CD4-positive, alpha-beta T cell treated with Interleukin-1 beta for 1 hour (primary cell): ENCODE measurements at regions not wholly inside any gene's neighbourhood (a gene's known extent, or its start where the extent isn't known, plus 50 kb on each side); places are given as distances from the start of the nearest gene placed in this dataset.
"Not testable (repeated sequence)": the region's sequence is repeated elsewhere in the genome, so short reads cannot be mapped to it uniquely, and the experiment has no call there.

Experiments used
- DNase-seq, 2 donors: peaks; one replicate each; pipeline ENCODE4 v3.0.0-alpha.2; 2020 to 2022

DNA sequence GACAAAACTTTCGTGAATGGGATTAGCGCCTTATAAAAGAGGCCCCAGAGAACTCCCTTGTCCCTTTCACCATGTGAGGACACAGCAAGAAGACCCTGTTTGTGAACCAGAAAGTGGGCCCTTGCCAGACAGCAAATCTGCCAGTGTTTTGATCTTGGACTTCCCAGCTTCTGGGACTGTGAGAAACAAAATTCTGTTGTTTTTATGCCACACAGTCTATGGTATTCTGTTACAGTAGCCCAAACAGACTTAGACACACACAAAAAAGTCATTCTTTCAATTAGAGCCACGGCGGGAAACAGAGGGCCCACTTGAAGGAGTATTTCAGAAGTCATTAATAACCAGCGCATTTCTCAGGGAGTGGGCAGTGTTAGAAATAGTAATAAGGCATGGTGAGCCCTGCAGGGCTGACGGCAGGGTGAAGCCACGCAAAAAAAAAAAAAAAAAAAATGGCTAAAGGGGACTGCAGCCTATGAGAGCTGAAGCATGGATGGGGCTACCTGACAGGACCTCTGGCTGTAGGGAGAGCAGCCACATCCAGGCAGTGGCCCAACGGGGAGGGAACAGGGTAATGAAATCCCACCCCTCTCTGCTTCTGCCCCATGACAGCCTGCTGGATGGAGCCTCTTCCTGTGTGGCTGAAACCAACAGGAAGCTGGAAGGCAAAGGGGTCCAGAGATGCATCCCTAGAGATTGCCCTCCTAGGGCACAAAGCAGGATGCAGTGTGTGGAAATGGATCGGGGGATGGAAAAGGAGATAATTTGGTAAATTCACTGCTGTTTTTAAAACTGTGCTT, 189.3 kb downstream of the KCNS3 start:
- DNase-seq, result no peak

GRCh38 chr2:18066894-18067293, 188.4 kb downstream of the KCNS3 start:
- DNase-seq, result no peak

DNA sequence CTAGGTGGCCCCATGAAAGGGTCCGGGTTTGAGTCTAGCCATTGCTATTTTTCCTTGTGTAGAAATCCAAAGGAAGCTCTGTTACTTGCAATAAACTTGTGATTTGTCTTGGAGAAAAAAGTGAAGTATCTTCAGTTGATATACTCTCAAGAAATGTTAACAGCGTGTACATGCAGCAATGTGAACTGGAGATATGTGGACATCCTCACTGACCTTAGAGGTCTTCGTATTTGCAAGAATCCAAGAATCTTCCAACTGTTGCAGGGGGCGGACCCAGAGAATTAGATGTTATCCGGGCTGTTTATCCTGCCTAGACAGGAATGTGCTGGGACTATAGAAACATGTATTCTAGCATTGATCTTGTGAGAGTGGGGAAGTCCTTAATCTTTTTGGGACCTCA, 187.6 kb downstream of the KCNS3 start:
- DNase-seq, result no peak

DNA sequence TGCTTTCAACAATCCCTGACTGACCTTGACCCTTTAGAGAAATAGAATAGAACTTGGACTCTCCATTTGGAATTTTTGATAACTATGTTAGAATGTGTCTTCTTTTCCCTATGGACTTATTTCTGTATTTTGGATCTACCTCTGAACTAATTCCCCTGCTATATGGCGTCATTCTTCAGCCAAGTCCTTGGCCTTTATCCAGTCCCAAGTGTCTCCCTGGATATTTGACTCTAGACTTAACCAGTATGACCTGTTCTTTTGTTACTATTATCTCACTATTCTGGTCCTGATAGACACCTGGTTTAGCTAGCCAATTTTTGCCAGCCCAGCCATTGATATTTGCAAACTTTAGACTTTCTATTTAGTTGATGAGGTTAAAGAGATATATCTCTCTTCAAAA, 186.8 kb downstream of the KCNS3 start:
- DNase-seq, result no peak

- no peak for DNase-seq
Measured at GRCh38 chr2:18063826-18064470, 185.5 kb downstream of the KCNS3 start.

- DNase-seq, result no peak
Measured at GRCh38 chr2:18062892-18063291, 184.4 kb downstream of the KCNS3 start.

GRCh38 chr2:18061717-18062116, 183.2 kb downstream of the KCNS3 start:
- no peak for DNase-seq

GRCh38 chr2:18057657-18058056, 179.2 kb downstream of the KCNS3 start:
- DNase-seq, result no peak

- no peak for DNase-seq
Measured at GRCh38 chr2:18055290-18055689, 176.8 kb downstream of the KCNS3 start.

GRCh38 chr2:18050001-18050400, 171.5 kb downstream of the KCNS3 start:
- no peak for DNase-seq

- DNase-seq, result no peak
Measured at GRCh38 chr2:18049325-18049724, 170.9 kb downstream of the KCNS3 start.

GRCh38 chr2:18047896-18048657, 169.6 kb downstream of the KCNS3 start:
- DNase-seq, result no peak

- DNase-seq, result no peak
Measured at GRCh38 chr2:18047213-18047611, 168.7 kb downstream of the KCNS3 start.

- no peak for DNase-seq
Measured at GRCh38 chr2:18046558-18047212, 168.2 kb downstream of the KCNS3 start.

GRCh38 chr2:18046017-18046416, 167.6 kb downstream of the KCNS3 start:
- no peak for DNase-seq

DNA sequence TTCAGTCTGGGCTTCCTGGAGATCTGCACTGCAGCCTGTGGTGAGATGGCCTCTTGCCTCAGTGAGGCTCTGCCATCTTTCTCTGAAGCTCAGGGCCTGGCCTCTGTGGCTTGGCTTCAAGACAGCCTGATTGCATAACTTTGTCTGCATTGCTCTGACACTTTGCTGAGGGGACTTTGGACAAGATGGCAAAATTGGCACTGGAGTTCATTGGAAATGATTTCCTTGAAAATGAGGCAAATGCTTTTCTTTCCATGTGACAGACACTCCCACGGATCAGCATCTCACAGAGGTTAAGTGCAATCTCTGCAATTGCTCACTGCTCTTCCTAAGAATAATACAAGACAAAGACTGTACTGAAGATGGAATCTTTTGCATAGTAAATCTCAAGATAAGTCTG, 166.8 kb downstream of the KCNS3 start:
- no peak for DNase-seq

GRCh38 chr2:18017381-18017780, 138.9 kb downstream of the KCNS3 start:
- DNase-seq, result not testable (repeated sequence)

- no peak for DNase-seq
Measured at GRCh38 chr2:18009891-18010290, 131.4 kb downstream of the KCNS3 start.

DNA sequence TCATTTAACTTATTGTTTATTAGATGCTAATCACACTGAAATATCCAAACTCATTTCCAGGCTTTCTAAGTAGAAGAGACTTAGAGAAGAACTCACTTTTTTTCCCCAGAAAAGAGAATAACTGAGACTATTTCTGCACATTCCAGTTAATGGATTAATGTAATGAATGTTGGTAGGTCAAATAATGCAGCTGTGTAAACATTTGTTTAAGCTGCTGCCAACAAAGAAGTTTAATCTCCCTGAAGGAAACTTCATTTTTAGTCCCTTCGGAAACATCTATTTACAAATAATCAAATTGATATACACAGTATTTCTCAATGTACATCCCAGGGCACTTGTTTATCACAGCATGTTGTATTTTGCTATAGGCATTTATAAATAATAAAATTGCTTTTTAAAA, 126.9 kb downstream of the KCNS3 start:
- DNase-seq, result no peak

DNA sequence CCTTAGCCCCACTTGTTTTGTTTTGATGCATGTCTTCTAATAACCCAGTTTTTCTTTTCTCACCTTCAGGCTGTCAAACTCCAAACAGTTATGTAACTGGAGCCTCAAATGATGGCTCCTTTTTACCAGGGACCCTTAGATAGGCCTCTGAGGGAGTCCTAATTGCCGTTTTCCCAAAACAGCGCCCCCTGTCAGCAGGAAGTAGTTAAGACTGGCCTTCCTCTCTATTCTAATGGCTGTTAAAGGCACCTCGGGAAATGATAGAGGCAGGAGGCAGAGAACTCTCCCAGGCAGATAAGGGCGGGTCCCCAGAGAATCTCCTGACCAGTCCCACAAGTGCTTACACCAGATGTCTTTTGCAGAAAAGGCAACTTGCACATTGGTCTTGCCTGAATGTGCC, 123.2 kb downstream of the KCNS3 start:
- no peak for DNase-seq

DNA sequence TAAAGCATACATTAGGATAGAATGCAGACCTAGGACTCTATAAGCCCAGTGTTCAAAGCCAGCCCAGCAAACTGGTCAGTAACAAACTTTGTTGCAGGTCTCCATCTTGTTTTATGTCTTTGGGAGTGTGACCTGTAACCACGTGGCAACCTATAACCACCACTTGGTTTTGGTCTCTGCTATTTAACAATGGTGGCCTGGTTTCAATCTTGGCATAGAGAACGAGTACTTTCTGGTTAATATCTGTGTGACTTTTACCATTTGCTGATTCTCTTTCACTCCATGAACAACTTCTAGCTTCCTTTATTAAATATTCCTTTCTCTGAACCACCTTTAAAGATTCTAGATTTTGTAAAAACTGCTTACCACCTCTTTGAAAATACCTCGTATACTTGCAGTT, 118.5 kb downstream of the KCNS3 start:
- DNase-seq, result no peak

DNA sequence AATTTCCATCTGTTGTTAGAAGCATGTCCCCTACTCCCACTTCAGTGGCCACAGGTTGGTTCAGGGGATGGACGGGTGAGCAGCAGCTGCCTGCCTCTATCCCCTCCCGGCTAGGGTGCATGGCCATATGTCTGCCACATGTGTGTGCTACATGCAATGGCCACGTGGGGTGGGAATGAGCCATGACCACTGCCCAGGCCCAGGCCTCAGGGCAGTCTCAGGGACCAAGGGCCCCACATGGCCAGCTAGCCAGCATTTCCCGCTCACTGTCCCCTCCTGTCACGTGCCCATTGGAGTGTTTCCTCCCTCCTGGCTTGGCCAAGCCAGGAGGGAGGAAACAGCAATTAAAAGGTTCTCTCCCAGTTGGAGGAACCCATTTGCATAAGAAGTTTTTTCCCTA, 117.1 kb downstream of the KCNS3 start:
- DNase-seq, result no peak
